HG02840 (cell line): ENCODE measurements at regions not wholly inside any gene's neighbourhood (a gene's known extent, or its start where the extent isn't known, plus 50 kb on each side); places are given as distances from the start of the nearest gene placed in this dataset.
"Not testable (repeated sequence)": the region's sequence is repeated elsewhere in the genome, so short reads cannot be mapped to it uniquely, and the experiment has no call there.

Experiments
- ATAC-seq: cut with Tn5 transposase; IDR thresholded peaks from one replicate; pipeline ENCODE4 v1.9.1; 2021; ENCODE audit warnings: mild to moderate bottlenecking, moderate library complexity, moderate number of reproducible peaks; ENCODE audit not compliant: unreplicated experiment, low FRiP score

- ATAC-seq, result no peak
These were observed 756.7 kb downstream of the GATA3 start for GRCh38 chr10:8811201-8811600.

DNA sequence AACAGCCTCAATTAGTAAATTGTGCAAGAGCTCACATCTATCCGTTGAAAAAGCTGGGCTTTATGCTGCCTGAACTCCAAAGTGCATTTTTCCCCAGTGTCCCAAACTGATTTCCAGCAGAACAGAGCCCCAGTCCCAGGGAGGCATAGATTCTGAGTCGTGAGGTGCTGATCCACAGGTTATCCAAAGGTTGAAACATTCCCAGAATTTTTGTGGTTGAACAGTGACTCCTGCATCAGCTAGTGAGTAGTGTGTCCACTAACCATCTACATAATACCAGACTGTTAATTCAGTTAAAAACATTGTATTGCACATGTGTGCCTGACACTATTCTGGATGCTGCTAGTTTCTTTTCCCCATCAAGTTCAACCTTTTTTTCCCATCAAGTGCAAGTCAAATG lies 761.5 kb downstream of the GATA3 start:
- ATAC-seq, result no peak

GRCh38 chr10:8817299-8817698 lies 762.8 kb downstream of the GATA3 start:
- ATAC-seq, result no peak

DNA sequence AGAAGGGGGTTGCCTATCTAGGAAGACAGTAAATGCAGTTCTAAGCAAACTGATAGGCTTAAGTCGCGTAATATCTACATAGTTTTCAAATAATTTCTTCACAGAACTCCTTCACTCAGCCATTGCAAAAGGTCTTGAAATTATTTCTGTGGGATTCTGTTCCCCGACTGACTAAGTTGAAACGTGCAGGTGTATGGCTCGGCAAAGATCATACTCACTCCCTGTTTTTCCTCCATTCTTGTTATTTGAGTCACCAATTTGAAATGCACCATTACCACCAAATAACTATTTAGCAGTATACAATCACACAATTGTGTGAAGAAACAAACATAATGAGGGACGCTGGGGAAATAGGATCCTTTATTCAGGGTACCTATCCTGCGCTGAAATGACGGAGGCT lies 771.1 kb downstream of the GATA3 start:
- no peak for ATAC-seq

DNA sequence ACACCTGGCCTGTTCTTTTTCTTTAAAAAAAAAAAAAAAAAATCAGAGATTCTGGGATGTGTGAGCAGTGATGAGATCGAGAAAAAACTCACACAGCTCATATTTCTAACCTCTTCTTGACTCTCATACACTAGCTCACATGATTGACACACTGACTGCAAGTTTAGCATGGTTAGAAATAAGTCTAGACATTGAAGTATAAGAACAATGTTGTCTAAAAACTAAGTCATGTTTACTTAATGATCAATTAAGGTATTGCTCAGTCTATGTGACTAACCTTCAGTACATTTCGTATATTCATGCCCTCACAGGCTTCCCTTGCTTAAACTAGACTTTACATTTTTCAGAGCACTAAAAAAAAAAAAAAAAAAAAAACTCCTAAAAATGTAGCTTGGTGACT lies 775.1 kb downstream of the GATA3 start:
- no peak for ATAC-seq

- ATAC-seq, result no peak
These were observed 775.6 kb downstream of the GATA3 start for GRCh38 chr10:8830048-8830447.

GRCh38 chr10:8830876-8831275 lies 776.4 kb downstream of the GATA3 start:
- ATAC-seq, result no peak

GRCh38 chr10:8835453-8836167 lies 781.1 kb downstream of the GATA3 start:
- no peak for ATAC-seq

DNA sequence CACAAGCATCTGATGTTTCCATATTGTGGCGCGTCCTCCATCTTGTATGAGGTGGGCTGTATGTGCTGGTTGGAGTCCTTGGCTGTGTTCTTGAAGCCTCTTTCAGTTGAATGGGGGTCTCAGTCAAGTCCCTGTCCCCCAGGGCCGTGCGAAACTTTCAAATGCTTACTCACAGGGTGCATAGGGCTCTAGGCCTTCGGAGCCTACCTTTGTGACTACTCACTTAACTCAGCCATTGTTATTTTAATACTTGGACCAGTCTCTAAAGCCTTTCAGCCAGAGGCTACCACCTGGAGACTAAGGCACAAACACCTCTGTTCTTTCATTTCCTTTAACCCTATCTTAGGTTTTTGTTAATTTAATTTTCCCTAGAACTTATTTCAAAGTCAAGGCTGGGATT lies 785.9 kb downstream of the GATA3 start:
- ATAC-seq, result no peak

- no peak for ATAC-seq
These were observed 789.7 kb downstream of the GATA3 start for GRCh38 chr10:8844141-8844540.

DNA sequence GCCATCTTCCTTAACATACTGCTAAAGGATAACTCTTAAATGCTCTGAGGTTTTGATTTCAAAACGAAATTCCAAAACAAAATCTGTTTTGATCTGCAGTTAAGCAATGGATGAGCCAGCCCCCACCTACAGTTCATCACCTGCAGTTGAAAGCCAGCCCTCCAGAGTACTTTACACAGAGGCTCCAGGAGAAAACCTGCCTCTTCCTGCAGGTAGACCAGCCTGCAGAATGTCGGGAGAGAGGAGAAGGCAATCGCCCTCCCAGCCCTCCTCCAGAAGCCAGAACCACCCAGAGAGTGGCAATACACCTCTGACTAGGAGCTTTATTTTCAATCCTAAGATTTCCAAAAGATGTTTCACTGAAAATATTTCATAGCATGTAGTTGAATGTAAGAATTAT lies 798.1 kb downstream of the GATA3 start:
- no peak for ATAC-seq

- no peak for ATAC-seq
These were observed 798.6 kb downstream of the GATA3 start for GRCh38 chr10:8853048-8853447.

DNA sequence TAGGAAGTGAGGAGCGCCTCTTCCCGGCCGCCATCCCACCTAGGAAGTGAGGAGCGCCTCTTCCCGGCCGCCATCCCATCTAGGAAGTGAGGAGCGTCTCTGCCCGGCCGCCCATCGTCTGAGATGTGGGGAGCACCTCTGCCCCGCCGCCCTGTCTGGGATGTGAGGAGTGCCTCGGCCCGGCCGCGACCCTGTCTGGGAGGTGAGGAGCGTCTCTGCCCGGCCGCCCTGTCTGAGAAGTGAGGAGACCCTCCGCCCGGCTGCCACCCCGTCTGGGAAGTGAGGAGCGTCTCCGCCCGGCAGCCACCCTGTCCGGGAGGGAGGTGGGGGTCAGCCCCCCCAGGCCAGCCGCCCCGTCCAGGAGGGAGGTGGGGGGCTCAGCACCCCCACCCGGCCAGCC lies 814.4 kb downstream of the GATA3 start:
- ATAC-seq, result not testable (repeated sequence)

DNA sequence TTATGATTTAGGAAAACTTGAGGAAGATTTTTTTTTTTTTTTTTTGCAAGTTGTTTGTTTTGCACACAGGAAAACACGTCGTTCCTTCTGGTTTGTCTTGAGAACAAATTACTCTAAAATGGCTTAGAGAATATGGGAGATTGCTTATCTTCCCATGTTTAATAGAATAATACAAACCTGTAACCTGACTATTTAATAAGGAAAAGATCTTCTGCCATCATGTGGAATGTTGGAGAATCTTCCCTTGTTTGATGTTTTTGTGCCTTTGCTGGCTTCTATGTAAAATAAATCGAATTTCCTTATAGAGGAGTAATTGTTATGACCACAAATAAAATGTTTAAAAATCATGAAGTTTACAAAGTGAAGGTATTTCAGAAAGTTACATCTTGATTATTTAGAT lies 818.8 kb downstream of the GATA3 start:
- ATAC-seq, result no peak

DNA sequence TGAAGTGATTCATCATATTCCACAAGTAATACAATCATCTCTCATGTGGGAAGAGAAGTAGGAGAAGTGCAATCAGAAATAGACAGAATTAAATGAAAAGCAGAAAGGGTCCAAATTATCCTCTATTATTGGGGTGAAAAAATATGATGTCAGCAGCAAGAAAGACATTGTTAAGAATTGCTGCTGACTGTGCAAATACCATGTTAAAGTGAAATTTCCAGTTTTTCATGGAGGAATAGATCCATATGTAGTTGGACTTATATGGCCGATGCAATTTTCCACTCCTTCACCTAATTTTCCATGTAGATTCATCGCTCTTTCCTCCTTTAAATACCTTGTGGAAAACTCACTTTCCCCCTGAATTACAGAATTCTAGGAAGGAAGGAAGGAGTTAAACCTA lies 819.8 kb downstream of the GATA3 start:
- ATAC-seq, result no peak

GRCh38 chr10:8874972-8875371 lies 820.5 kb downstream of the GATA3 start:
- ATAC-seq, result no peak

DNA sequence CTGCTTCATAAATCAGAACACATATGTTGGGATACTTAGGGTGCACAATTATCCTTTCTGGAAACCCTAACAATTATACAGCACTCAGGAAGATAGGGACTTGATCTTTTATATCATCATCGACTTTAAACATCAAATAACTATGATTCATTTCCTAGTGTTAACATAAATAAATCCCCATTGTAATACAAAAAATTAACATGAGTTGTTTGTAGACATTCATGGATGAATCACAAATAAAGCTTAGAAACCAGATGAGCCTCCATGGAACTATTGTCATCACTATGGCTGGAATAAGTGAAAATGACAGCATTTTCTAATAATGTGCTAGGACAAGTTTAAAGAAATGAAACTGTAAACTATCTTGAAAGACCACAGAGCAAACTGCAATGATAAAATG lies 821.7 kb downstream of the GATA3 start:
- no peak for ATAC-seq

DNA sequence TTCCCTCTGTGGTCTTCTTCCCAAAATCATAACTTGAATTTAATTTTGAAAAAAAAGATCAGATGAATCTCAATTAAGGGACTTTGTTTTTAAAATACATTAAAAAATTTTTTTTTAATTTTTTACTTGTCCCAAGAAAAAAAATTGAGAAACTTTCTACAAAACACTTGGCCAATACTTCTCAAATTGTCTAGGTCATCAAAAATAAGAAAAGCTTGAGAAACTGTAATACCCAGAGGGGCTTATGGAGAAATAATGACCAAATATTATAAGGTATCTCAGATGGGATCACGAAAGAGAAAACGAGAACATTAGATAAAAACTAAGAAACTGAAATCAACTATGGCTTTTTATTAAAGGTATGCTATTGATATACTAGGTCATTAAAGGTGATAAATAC lies 835.0 kb downstream of the GATA3 start:
- no peak for ATAC-seq

GRCh38 chr10:8893102-8893501 lies 838.6 kb downstream of the GATA3 start:
- no peak for ATAC-seq

DNA sequence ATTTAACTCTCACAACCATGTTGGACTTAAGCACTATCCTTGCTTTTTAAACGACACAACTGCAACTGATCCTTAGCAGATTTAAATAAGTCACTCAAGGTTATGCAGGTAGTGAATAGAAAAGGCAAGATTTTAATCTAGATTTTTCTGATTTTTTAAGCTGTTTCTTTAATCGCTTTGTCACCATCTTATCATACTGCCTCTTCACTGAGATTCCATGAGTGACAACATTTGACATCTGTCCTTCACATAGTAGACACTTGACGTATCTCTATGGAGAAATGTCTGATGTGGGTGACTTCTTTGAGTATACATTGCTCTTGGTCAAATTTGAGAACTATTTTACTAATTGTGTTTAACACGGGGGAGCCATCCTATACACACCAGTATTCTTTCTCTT lies 839.7 kb downstream of the GATA3 start:
- no peak for ATAC-seq

- ATAC-seq, result no peak
These were observed 843.3 kb downstream of the GATA3 start for GRCh38 chr10:8897769-8898168.

DNA sequence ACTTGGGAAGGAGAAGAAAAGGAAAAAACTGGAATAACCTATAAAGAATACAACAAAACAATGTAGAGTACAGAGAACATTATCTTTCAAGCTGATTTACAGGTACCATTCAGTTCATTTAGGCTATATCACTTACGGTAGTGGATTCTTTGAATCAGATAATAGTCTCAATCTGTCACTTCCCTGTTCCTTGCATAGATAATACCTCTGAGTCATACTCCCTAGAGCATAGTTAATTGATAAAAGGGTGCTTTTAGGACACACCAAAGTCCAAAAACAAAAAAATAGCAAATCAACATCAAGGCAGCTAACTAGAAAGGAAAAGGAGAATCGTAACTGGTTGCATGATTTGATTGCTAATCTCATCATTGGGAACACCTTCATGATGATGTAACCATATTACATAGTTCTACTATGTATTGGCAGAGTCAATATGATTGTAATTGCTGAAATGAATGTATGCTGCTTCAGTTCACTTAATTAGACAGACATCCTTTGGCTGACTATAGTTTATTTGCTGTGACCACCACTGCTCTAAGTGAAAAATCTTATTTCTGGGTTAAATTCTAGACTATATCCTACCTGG lies 844.4 kb downstream of the GATA3 start:
- ATAC-seq, result no peak

DNA sequence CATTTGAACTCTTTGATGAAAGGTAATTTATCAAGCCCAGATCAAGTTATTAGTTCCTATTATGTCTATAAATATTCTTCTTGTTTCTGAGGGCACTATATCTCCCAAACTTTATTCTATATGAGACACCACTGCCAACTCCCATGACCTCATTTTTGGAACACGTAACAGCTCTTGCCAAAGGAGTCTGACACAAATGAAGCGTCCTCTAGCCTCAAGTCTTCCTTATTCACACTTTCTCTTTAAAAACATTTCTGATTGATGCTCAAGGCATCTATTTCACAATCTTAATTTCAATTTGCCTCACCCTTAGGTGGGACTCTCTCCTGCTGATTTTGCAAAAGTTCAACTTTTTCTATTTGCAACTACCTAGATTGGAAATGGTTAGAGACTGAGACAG lies 848.4 kb downstream of the GATA3 start:
- ATAC-seq, result no peak
